NCI-H748 treated with DMSO at 0.1 percent for 48 hours (cell line): ENCODE measurements at regions not wholly inside any gene's neighbourhood (a gene's known extent, or its start where the extent isn't known, plus 50 kb on each side); places are given as distances from the start of the nearest gene placed in this dataset.
"Not testable (repeated sequence)": the region's sequence is repeated elsewhere in the genome, so short reads cannot be mapped to it uniquely, and the experiment has no call there.

ENCODE experiments used
- DNase-seq: peaks from one replicate; lab custom pipeline; 2025; lab: John Stamatoyannopoulos, UW

DNA sequence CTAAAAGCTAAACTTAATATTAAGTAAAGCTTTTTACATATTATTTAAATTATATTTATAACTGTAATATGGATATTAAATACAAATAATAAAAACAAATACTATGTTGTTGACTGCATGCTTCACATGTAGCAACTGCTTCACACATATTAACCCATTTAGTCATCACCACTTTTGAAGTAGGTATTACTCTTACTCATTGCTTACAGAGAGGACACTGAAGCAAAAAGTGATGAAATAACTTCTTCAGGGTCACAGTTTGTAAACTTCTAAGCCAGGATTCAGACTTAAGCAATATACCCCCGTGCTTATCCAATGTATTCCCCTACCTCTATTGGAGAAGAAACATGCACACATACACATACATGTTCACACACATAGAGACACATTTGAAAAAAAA lies 166.6 kb downstream of the DKK2 start:
- no peak for DNase-seq

DNA sequence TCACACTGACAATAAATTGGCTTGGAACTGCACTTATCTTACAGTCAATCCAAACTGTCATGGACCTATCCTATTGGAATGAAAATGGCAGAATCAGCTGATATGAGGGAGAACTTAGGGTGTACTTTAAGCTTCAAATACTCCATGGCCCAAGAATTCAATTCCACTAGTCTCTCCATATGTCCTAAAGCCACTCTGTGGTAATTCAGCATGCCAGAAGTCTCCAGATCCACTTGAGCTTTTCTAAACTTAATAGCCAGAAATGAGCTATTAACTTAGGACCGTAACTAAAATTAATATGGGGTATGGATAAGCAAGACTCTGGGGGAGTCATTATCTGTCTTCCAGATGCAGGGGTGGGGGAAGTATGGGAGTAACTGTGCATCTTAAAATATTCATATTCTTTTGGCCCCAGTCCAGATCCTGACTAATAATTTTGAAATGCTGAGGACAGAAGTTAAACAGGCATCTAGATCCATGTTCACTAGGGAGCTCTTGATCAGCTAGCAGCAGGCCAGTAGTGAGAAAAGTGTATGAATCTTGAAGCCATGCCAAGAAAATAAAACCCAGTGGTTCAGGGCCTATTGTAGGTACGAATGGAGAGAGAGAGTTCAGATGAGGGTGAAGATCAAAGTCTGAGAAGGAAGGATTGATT lies 167.6 kb downstream of the DKK2 start:
- no peak for DNase-seq

DNA sequence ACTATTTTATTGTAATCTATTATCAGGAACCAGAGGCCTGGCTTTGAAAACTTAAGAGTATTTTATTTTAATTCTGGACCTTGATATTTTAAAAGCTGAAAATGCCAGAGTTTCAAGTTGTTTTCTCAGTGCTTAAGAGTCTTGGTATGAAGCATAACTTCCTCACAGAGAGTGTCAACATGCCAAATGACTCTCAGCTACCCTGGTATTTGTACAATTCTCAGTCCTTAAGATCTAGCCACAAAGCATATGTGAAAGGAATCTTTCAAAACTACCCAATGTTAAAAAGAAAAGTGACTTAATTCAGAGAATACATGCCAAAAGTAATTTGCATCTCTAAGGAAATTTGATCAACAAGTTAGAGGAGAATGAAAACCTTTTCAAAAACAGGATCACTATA lies 171.9 kb downstream of the DKK2 start:
- no peak for DNase-seq

DNA sequence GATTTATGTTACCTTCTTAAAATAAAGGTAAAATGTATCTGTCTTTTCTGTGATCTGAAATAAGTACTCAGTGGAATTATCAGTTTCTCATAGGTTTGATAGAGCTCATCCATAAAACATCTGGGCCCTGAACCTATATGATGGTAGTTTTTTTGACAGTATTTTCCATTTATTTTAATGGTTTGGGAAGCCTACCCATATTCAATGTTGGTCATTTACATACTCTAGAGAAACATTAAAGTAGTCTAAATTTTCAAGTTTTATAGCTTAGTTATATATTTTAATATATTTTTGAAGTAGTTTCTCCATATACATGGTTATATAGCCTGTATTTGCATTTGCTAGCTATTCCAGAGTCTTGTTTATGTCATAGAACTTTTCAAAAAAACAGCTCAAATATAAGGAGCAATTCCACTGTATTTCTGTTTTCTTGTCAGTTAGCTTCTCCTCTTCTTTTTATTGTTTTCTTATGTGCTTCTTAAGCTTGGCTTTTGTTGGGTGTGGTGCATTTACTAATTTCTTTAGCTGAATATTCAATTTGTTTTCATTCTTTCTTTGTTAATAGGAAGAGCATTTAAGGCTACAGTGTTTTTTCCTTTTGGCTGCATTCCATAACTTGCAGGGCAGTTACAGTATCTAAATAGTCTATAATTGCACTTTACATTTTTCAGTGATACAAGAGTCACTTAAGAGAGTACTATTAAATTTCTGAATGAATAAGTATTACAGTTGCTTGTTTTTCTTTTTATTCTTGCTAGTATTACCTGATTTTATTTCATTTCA lies 181.4 kb downstream of the DKK2 start:
- no peak for DNase-seq

DNA sequence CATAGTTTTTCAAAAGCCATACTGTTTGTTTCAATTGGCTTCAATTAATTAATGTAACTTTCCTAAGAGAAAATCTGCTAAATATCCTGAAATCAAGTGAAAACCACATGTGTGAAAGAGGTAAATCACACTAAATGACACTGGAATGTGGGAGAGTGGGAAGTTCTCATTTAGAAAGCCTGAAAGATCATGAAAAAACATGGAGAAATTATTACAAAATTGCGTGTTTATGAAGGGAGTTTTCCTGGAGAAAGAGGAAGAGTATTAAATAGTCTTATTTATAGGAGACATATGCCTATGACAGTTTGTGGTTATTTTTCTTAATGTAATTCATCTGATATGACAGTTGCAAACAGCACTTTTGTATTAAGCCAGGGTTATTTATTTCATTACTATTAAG lies 183.7 kb downstream of the DKK2 start:
- DNase-seq, result no peak

DNA sequence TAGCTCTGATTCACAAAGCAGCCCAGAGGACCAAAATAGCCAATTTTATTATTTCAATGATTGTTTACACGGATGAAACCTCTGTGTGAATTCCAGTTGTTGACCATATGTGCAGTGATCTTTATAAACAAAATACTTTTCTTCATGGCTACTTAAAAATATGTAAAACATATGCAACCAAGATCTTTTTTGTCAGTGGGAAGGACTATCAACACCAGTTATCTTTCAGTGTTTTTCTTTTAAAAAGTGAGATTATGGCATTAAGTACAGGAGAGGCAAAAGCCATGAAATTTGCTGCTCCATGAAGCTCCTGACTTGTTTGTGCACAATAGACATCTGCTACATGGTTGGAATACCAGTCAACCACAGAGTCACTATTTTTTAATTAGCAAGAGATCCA lies 184.4 kb downstream of the DKK2 start:
- no peak for DNase-seq

DNA sequence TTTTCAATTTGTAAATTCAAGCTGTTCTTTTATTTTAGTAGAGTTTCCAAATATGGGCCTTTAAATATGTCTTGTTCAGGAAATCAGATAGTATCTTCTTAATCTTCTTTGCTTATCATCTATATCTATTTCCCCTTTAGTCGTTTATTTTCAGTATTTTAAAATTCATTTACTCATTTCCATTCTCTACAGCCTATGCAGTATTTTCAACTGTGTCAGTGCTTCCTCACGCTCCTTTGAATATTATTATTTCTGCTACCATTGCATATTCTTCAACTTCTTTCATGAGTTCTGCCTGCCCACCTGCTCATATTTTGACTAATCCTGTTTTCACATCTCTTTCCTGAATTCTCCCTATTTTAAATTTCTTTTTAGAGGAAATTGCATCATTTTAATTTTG lies 185.4 kb downstream of the DKK2 start:
- no peak for DNase-seq

DNA sequence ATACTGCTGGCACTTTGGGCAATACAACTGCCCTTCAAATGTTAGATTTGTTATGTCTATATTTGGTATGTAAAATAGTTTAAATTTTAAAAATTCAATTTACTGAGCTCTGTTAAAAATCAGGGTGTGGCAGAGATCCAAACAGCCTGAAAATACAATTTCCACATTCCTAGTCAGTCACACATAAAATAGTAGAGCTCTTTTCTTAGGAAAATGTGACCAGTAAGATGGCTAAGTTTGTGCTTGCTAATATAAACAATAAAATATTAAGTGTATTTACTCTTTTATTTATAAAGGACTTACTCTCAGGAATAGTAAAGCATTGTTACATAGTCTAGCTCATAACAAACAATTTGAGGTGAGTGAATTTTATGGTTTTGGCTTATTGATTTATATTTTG lies 200.2 kb downstream of the DKK2 start:
- no peak for DNase-seq

DNA sequence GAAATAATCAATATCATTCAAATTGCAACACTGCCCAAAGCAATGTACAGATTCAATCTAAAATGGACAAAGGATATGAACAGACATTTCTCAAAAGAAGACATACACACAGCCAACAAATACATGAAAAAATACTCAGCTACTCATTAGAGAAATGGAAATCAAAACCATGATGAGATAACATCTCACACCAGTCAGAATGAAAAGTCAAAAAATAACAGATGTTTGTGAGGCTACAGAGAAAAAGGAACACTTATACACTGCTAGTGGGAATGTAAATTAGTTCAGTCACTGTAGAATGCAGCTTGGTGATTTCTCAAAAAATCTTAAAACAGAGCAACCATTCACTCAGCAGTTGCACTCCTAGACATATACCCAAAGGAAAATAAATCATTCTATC lies 205.2 kb downstream of the DKK2 start:
- no peak for DNase-seq

DNA sequence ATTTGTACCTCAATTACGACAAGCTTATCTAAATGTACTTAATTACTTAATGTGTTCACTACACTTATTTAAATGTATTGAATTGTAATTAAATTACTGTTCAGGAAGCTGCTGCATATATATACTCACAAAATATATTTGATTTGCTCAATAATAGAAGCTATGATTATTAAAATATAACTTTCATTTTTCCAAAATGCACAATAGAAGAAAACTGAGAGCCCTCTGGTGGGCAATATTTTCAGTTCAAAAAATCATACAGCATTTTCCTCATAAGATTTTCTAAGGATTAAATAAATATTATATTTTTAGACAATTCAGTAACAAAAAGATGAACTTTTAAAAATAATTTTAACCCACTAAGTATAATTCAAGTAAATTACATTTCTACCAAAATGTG lies 217.3 kb downstream of the DKK2 start:
- DNase-seq, result no peak

DNA sequence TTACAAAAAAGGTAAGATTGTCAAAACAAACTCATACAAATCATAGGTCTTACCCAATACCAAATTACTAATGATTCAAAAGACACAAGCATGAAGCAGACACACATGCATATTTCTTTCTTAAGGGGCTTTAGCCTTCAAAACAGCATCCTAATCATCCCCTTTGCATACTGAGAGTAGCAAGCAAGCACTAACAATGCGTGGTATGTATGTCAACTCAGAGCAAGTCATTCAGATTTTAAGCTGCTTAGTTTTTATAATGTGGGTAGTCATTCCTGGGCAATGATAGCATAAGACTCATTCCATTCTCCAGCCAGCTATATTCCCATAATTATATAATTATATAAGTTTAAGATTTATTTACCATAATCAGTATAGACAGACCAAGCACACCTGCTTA lies 219.6 kb downstream of the DKK2 start:
- DNase-seq, result no peak

DNA sequence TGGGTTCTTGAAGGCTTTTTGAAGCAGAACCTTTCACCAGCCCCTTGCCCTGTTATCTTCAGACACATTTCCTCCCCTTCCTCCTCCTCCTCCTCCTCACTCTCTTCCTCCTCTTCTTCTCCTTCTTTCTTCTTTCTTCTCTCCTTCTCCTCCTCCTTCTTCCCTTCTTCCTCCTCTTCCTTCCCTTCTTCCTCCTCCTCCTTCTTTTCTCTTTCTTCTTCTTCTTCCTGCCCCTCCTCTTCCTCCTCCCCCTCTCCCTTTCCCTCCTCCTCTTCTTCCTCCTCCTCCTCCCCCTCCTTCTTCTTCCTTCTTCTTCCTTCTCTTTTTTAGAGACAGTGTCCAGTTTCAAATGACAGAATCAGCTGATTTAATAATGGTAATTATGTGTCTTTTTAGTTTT lies 226.0 kb downstream of the DKK2 start:
- no peak for DNase-seq

DNA sequence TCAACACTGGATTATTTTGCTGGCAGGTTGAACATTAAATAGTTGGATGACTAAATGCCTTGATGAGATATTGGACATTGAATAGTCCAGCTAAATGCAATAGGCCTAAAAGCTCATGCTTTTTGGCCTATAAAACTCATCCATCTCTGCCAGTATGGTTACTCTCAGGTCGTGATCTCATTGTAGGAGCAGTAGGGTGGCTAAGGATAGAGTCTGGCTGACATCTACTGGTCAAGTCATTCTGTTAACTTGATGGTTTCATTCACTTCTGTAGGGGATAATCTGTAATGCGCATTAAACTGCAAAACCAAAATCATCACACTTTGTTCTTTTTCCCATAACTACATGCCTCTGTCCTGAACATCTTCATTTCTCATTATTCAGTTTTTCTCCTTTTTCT lies 227.0 kb downstream of the DKK2 start:
- peak; percentile 0 for DNase-seq

DNA sequence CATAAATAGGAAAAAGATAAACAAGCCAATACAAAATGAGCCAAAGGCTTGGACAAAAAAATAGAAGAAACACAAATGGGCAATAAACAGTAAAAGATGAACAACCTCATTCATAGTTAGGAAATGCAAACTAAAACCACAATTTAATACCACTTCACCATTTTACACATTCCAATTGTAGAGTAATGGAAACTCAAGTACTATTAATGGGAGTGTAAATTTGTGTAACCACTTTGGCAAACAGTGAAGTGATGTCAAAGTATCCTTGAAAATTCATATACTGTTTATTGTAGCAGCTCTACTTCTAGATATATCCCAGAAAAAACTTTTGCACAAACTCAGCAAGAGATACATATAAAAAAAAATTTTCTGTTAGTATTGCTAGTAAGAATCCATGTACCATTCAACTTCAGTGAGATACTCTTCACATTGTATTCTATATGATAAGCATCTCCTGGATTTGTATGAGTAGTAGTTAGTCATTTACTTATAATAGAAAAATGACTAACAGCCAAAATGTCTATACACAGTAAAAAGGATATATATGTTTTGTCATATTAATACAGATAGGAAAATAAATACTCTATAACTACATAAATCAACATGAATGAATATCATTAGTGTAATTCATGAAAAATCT lies 229.8 kb downstream of the DKK2 start:
- DNase-seq, result no peak

DNA sequence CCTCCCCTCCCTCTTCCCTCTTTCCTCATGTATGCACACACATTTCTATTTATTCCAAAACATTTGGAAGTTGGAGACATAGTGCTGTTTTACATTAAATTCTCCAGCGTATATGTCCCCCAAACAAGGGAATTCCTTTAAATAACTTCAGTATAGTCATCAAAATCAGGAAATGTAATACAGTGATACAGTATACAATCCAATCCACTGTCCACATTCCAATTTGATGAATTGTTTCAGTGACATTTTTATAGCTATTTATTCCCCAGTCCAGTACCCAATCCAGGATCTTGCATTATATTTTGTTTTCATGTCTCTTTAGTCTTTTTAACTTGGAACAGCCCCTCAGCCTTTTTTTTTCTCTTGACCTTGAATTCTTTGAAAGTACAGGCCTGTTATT lies 233.0 kb downstream of the DKK2 start:
- no peak for DNase-seq

DNA sequence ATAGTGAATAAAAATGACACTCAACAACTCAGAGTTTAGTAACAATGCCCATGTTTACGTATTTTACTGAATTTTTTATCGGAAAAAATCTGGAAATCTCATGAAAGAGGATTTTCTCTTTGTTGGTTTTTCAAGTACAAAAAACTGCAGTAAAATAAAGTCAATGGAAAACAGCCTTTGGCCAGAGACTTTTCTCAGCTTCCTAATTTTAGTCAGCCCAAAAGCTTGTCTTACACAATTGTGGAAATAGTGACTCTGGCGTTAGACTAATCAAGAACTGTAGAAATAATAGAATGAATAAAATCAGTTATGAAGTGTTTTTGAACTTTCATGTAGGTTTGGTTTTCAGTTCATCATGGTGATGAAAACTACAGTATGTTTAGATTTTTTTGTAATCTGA lies 234.7 kb downstream of the DKK2 start:
- DNase-seq, result no peak

DNA sequence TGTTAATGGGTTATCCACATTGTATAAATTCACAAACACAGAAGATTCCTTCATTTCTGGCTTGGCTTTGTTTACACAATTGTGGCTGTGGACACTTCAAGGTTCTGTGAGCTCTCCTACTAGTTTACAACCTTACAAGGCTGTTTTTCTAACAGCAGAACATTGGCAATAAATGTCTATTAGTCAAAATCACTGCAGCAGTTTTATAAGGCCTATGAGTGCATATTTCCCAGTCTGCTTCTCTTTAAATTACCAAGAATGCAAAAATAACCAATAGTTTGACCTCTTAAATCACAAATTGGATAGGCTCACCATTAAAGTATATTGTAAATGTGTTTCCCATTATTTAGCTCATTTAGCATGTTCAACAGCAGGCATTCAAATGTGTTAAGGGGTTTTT lies 239.2 kb downstream of the DKK2 start:
- no peak for DNase-seq

DNA sequence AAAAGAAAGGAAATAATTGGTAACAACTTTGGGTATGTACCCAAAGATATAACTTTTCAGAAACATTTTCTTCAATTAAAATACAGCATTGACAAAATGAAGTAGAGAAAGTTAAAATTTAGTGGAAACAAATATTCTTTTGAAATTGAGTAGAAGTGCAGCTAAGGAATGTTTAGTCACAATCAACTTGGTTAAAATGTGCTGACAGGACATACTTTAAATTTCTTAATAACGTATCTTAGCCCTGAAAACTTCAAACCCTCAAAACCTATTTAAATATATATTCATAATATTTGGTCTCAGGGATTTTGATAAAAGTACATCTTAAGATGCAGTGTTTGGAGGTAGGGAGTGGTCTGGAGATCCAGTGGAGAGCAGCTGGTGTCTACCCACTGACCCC lies 240.8 kb downstream of the DKK2 start:
- no peak for DNase-seq

DNA sequence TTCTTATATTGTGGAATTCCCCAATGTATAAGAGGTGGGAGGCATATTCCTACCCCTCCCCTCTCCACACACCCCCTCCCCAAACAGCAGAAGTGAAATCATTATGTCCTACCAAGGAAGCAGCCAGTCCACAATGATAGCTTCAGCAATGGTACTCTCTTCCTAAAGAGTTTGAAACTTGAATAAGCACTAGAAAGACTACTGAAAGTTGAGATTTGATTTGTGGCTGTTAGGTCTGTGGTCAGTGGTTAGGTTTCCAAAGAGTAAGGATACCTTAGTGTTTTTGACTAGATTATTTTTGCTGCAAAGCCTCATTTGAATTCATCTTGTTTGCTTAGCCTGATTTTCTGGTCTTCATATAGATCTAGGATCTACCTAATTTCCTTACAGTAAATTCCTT lies 242.2 kb downstream of the DKK2 start:
- no peak for DNase-seq

DNA sequence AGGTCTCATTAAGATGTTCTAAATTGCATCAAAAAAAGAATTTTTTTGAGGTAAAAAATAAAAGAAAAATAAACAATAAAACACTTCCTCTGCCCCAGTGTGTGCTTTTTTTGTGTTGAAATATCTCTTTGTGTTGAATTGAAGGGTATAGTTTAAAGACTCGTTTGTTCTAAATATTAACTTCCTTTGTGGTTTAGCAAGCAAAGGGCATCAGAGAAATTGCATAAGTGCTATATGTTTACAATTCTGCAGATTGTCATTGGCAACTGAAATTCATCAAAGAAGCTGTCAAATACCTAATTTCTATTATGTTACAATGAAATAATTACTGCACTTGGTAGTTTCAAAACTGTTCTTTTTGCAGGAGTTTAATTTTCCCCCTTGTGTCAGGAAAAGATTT lies 260.5 kb downstream of the DKK2 start:
- no peak for DNase-seq

DNA sequence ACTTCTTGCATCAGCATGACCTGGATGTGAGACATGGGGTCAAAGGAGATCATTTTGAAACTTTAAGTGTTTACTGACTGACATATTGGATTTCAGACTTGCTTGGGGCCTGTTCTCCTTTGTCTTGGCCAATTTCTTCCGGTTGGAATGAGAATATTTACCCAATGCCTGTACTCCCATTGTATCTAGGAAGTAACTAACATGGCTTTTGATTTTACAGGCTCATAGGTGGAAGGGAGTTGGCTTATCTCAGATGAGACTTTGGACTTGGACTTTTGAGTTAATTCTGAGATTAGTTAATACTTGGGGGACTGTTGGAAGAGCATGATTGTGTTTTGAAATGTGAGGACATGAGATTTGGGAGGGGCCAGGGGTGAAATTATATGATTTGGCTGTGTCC lies 262.1 kb downstream of the DKK2 start:
- not testable (repeated sequence) for DNase-seq

DNA sequence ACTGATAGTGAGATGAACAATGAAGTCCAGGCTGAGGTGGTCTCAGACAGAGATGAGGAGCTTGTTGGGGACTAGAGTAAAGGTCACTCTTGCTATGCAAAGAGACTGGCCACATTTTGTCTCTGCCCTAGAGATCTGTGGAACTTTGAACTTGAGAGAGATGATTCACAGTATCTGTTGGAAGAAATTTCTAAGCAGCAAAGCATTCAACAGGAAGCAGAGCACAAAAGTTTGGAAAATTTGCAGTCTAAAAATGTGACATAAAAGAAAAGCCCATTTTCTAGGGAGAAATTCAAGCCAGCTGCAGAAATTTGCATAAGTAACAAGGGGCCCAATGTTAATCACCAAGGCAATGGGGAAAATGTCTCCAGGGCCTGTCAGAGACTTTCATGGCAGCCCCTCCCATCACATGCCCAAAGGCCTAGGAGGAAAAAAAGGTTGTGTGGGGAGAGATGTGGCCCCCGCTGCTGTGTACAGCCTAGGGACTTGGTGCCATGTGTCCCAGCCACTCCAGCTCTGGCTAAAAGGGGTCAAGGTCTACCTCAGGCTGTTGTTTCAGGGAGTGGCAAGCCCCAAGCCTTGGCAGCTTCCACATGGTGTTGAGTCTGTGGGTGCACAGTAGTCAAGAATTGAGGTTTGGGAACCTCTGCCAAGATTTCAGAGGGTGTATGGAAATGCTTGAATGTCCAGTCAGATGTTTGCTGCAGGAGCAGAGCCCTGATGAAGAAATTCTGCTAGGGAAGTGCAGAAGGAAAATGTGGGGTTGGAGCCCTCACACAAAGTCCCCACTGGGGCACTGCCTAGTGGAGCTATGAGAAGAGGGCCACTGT lies 262.8 kb downstream of the DKK2 start:
- no peak for DNase-seq

DNA sequence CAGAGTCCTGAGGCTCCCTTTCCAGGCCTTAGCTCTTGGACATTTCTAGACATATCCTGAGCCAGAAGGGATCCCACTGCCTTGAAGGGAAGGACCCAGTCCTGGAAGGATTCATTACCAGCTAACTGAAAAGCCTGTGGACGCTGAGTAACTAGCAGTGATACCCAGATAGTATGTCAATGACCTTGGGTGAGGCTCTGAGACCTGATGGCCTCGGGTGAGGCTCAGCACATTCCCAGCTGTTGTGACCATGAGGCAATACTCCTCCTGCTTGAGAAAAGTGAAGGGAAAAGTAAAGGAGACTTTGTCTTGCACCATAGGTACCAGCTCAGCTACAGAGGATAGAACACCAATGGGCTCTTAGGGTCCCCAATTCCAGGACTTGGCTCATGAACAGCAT lies 268.1 kb downstream of the DKK2 start:
- DNase-seq, result no peak
